HEK293 (cell line): ENCODE measurements at regions not wholly inside any gene's neighbourhood (a gene's known extent, or its start where the extent isn't known, plus 50 kb on each side); places are given as distances from the start of the nearest gene placed in this dataset.

ENCODE experiments used
- CTCF ChIA-PET: fragments of 350-600 bp; formaldehyde crosslinking; extraction: SDS; loops from one replicate; lab custom pipeline; 2021; ENCODE audit warnings: antibody characterized with exemption; lab: Yijun Ruan, JAX
- POLR2A ChIA-PET: fragments of 300-600 bp; formaldehyde crosslinking; extraction: SDS; loops from one replicate; lab custom pipeline; 2020; ENCODE audit warnings: antibody characterized with exemption, inconsistent platforms; lab: Yijun Ruan, JAX
- H3K27ac ChIP-seq: fragments of 200-500 bp; sonication (Bioruptor generic); 2 replicates; pipeline ENCODE4 v1.5.1; 2014; ENCODE audit warnings: low read depth, low read length, control low read depth, inconsistent platforms; ENCODE audit errors: extremely low read depth
- H3K36me3 ChIP-seq, 2 experiments: fragments of 200-500 bp in 1 of 2; sonication (Bioruptor generic) in 1 of 2; 1 replicate in 1 of 2; 2 replicates in 1 of 2; pipeline ENCODE4 v1.5.1; 2014 to 2017; ENCODE audit warnings: inconsistent platforms in 2 of 2, low read length in 2 of 2; ENCODE audit not compliant: control insufficient read depth in 2 of 2, insufficient read depth in 1 of 2
- H3K4me1 ChIP-seq: fragments of 200-500 bp; sonication (Bioruptor generic); 2 replicates; pipeline ENCODE4 v1.5.1; 2014; ENCODE audit warnings: mild to moderate bottlenecking, low read length, inconsistent platforms; ENCODE audit not compliant: control insufficient read depth, insufficient read depth
- H3K4me3 ChIP-seq: 2 replicates; pipeline ENCODE4 v1.5.1; 2011; ENCODE audit warnings: low read depth, mild to moderate bottlenecking, control low read depth, low read length, moderate library complexity
- H3K9me3 ChIP-seq: fragments of 200-500 bp; sonication (Bioruptor generic); 2 replicates; pipeline ENCODE4 v1.5.1; 2014; ENCODE audit warnings: low read depth, low read length, inconsistent platforms; ENCODE audit not compliant: control insufficient read depth, insufficient read depth
- CTCF ChIP-seq: fragments of 450-650 bp; formaldehyde crosslinking; IDR thresholded peaks from 2 replicates; pipeline ENCODE4 v1.5.1; 2016; ENCODE audit warnings: missing biosample characterization, missing genetic modification characterization
- RBAK ChIP-seq: fragments of 450-650 bp; formaldehyde crosslinking; IDR thresholded peaks from 2 replicates; pipeline ENCODE4 v1.5.1; 2016; ENCODE audit warnings: missing biosample characterization, missing genetic modification characterization
- ZBTB11 ChIP-seq: fragments of 450-650 bp; formaldehyde crosslinking; conservative IDR thresholded peaks from 2 replicates; pipeline ENCODE4 v1.5.1; 2016; ENCODE audit warnings: low read depth, missing biosample characterization, missing genetic modification characterization
- ZBTB44 ChIP-seq: fragments of 450-650 bp; IDR thresholded peaks from 2 replicates; pipeline ENCODE4 v1.5.1; 2018; ENCODE audit warnings: missing biosample characterization, mild to moderate bottlenecking, missing genetic modification characterization
- ZNF10 ChIP-seq: fragments of 450-650 bp; formaldehyde crosslinking; IDR thresholded peaks from 2 replicates; pipeline ENCODE4 v1.5.1; 2017; ENCODE audit warnings: missing biosample characterization, missing genetic modification characterization
- ZNF133 ChIP-seq: fragments of 450-650 bp; formaldehyde crosslinking; IDR thresholded peaks from 2 replicates; pipeline ENCODE4 v1.5.1; 2016; ENCODE audit warnings: missing biosample characterization, missing genetic modification characterization
- ZNF175 ChIP-seq: fragments of 450-650 bp; formaldehyde crosslinking; IDR thresholded peaks from 2 replicates; pipeline ENCODE4 v1.5.1; 2016; ENCODE audit warnings: missing biosample characterization, missing genetic modification characterization
- ZNF423 ChIP-seq: fragments of 450-650 bp; formaldehyde crosslinking; IDR thresholded peaks from 2 replicates; pipeline ENCODE4 v1.5.1; 2016; ENCODE audit warnings: missing biosample characterization, missing genetic modification characterization
- ZNF473 ChIP-seq: fragments of 450-650 bp; formaldehyde crosslinking; IDR thresholded peaks from 2 replicates; pipeline ENCODE4 v1.5.1; 2017; ENCODE audit warnings: missing biosample characterization, missing genetic modification characterization
- ZNF629 ChIP-seq: fragments of 450-650 bp; formaldehyde crosslinking; IDR thresholded peaks from 2 replicates; pipeline ENCODE4 v1.5.1; 2017; ENCODE audit warnings: missing biosample characterization, missing genetic modification characterization
- ZNF654 ChIP-seq: fragments of 450-650 bp; formaldehyde crosslinking; IDR thresholded peaks from 2 replicates; pipeline ENCODE4 v1.5.1; 2016; ENCODE audit warnings: low read depth, missing biosample characterization, missing genetic modification characterization
- ZNF837 ChIP-seq: fragments of 450-650 bp; formaldehyde crosslinking; IDR thresholded peaks from 2 replicates; pipeline ENCODE4 v1.5.1; 2016; ENCODE audit warnings: missing biosample characterization, missing genetic modification characterization
- ZXDB ChIP-seq: fragments of 450-650 bp; formaldehyde crosslinking; IDR thresholded peaks from 2 replicates; pipeline ENCODE4 v1.5.1; 2016; ENCODE audit warnings: missing biosample characterization, missing genetic modification characterization
- TF ChIP-seq, protein P1 (sequence below): fragments of 450-650 bp; formaldehyde crosslinking; IDR thresholded peaks from 2 replicates; pipeline ENCODE4 v1.5.1; 2016; ENCODE audit warnings: missing biosample characterization, missing genetic modification characterization

- Histone ChIP-seq H3K36me3 (no peaks in the 10 kb centered on the region), H3K4me3 (no peak overlapping the region), H3K9me3 (no peaks in the 10 kb centered on the region), H3K27ac (no peak overlapping the region), H3K4me1 (no peaks in the 10 kb centered on the region)
- CTCF ChIA-PET: interaction anchor here (0.5 to 2.3 kb wide), 37 partner anchors 9 to 1259 kb away, joined by 3 to 16 read pairs (median 3); no protein-coding TSS in a partner anchor
- POLR2A ChIA-PET: no interaction called here
- no peak for TF ChIP-seq ZNF133 (tag by site-specific recombination)
- TF ChIP-seq ZNF654: peak; percentile 72
- peak; percentile 78 for TF ChIP-seq CTCF (tag by site-specific recombination)
- TF ChIP-seq, protein P1, sequence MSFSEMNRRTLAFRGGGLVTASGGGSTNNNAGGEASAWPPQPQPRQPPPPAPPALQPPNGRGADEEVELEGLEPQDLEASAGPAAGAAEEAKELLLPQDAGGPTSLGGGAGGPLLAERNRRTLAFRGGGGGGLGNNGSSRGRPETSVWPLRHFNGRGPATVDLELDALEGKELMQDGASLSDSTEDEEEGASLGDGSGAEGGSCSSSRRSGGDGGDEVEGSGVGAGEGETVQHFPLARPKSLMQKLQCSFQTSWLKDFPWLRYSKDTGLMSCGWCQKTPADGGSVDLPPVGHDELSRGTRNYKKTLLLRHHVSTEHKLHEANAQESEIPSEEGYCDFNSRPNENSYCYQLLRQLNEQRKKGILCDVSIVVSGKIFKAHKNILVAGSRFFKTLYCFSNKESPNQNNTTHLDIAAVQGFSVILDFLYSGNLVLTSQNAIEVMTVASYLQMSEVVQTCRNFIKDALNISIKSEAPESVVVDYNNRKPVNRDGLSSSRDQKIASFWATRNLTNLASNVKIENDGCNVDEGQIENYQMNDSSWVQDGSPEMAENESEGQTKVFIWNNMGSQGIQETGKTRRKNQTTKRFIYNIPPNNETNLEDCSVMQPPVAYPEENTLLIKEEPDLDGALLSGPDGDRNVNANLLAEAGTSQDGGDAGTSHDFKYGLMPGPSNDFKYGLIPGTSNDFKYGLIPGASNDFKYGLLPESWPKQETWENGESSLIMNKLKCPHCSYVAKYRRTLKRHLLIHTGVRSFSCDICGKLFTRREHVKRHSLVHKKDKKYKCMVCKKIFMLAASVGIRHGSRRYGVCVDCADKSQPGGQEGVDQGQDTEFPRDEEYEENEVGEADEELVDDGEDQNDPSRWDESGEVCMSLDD (tag by site-specific recombination): no peak
These were observed 108.3 kb upstream of the PHACTR3 start for GRCh38 chr20:59495894-59496510.

DNA sequence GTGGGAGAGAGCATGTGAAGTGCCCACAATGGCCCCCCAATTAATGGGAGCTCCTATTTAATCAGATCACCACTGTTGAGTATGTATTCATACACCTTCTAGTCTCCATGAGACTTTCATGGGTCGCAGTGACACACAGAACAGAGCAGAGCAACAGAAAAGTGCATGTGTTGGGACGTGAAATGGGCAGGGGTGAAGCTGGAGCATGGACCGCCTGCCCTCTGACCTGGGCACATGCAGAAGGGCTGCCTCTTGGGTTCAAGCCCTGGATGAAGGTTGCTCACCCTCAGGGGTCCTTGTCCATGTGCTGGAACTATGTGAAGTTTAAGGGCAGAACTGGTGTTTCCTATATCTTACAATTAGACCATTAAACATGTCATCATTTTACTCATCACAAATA, 106.0 kb upstream of the PHACTR3 start:
- ChIA-PET CTCF (interaction anchor here (0.6 kb wide), 2 partner anchors 300 to 982 kb away, joined by 3 to 4 read pairs; no protein-coding TSS in a partner anchor), POLR2A (no interaction called here)
- Histone ChIP-seq H3K36me3 (no peaks in the 10 kb centered on the region), H3K4me3 (no peak overlapping the region), H3K27ac (no peak overlapping the region), H3K9me3 (no peaks in the 10 kb centered on the region), H3K4me1 (no peaks in the 10 kb centered on the region)
- TF ChIP-seq ZBTB11 (tag by site-specific recombination): no peak
- TF ChIP-seq ZNF473 (tag by site-specific recombination): no peak
- no peak for TF ChIP-seq ZNF629 (tag by site-specific recombination)
- TF ChIP-seq ZNF10: no peak
- TF ChIP-seq ZXDB: no peak
- no peak for TF ChIP-seq RBAK (tag by site-specific recombination)
- no peak for TF ChIP-seq ZBTB44 (tag by site-specific recombination)
- TF ChIP-seq ZNF423: no peak
- no peak for TF ChIP-seq ZNF837
- no peak for TF ChIP-seq ZNF175 (tag by site-specific recombination)
